ENCODE measurements at regions not wholly inside any gene's neighbourhood (a gene's known extent, or its start where the extent isn't known, plus 50 kb on each side); places are given as distances from the start of the nearest gene placed in this dataset.

DNA sequence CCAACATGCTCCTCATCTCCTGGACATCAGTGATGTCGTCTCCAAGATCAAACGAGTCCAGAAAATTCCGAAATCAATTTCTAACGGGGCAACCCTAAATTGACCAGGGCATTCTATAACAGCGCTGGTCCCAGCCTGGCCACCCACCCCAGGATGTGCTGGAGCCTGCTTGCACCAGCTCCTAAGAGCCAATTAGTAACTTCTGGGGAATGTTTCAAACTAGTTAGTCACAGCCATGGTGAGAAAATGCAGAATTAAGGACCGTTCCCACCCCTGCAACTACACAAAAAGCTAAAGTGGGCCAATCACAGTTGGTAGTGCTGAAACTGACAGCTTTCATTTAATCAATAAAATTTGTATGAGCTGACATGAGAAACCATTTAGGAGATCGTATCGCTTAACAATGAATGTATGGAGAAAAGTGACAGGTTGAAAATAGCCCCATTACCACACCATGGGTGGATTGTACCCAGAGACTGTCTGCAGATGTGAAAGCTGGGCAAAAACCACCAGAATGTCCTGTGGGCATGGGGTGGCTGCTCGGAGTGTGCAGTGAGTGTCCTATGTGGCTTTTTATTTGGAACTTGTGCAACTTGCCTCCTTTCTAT, 165.7 kb upstream of the AFDN start:
- peak overlapping the region; percentile 66 for H3K4me2 ChIP-seq
- no peaks in the 10 kb centered on the region for H3K36me3 ChIP-seq (replicated peaks; ENCODE audit: insufficient read depth, low read depth)
- peak overlapping the region; percentile 15 for H3K27ac ChIP-seq
- H3K27me3 ChIP-seq = no peaks in the 10 kb centered on the region
- no peak overlapping the region for H3K4me3 ChIP-seq
- no peaks in the 10 kb centered on the region for H3K9me2 ChIP-seq (replicated peaks; ENCODE audit: insufficient read depth)
- no peak for DNase-seq (ENCODE audit: low spot score)
- no peaks in the 10 kb centered on the region for H3K79me2 ChIP-seq
- no peaks in the 10 kb centered on the region for H4K20me1 ChIP-seq (ENCODE audit: insufficient read depth, poor library complexity, severe bottlenecking)
- 69% methylated on average over 9 of the region's 9 CpGs for WGBS (ENCODE audit: low lambda C conversion rate, missing lambda C conversion rate)
- TF ChIP-seq EZH2phosphoT487 (IDR thresholded peaks at IDR 0.05; ENCODE audit: low read depth, severe bottlenecking, unreplicated experiment) (no peak), EZH2 (IDR thresholded peaks at IDR 0.05; ENCODE audit: borderline replicate concordance) (no peak)
- TF ChIP-seq, protein P1, sequence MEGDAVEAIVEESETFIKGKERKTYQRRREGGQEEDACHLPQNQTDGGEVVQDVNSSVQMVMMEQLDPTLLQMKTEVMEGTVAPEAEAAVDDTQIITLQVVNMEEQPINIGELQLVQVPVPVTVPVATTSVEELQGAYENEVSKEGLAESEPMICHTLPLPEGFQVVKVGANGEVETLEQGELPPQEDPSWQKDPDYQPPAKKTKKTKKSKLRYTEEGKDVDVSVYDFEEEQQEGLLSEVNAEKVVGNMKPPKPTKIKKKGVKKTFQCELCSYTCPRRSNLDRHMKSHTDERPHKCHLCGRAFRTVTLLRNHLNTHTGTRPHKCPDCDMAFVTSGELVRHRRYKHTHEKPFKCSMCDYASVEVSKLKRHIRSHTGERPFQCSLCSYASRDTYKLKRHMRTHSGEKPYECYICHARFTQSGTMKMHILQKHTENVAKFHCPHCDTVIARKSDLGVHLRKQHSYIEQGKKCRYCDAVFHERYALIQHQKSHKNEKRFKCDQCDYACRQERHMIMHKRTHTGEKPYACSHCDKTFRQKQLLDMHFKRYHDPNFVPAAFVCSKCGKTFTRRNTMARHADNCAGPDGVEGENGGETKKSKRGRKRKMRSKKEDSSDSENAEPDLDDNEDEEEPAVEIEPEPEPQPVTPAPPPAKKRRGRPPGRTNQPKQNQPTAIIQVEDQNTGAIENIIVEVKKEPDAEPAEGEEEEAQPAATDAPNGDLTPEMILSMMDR (IDR thresholded peaks at IDR 0.05; ENCODE audit: poor library complexity) = no peak
- no peaks in the 10 kb centered on the region for H3K9me3 ChIP-seq (ENCODE audit: low read depth)
- peaks cover 20% of the 10 kb centered on the region for H3K4me1 ChIP-seq (ENCODE audit: insufficient read depth)
- H2AFZ ChIP-seq = no peak overlapping the region

DNA sequence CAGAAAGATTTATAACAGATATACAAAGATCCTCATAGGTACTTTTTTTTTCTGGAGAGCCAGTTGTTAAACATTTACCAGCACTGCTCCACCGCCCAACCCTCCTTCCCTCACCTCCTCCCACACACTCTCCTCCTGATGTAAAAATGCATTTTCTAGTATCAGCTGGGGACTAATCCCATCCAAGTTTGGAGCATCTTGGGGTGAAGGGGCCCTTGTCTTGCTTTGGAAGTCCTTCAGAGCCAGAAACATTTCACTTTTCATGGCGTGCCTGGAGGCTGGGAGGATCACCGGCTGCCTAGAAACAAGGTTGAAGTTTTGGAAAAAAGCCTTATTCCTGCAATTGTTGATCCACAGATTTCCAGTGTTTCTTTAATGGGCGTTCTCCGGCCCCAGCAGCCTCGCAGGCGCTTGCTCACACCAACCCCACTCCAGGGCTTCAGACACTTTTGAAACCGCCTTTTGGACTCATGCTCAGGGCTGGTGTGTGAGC, 165.1 kb upstream of the AFDN start:
- TF ChIP-seq, protein P1 (IDR thresholded peaks at IDR 0.05; ENCODE audit: poor library complexity) = no peak
- no peak for TF ChIP-seq EZH2 (IDR thresholded peaks at IDR 0.05; ENCODE audit: borderline replicate concordance)
- TF ChIP-seq EZH2phosphoT487 (IDR thresholded peaks at IDR 0.05; ENCODE audit: low read depth, severe bottlenecking, unreplicated experiment) = no peak
- no peaks in the 10 kb centered on the region for H3K36me3 ChIP-seq (replicated peaks; ENCODE audit: insufficient read depth, low read depth)
- H3K4me2 ChIP-seq = peak overlapping the region; percentile 66
- H3K79me2 ChIP-seq = no peaks in the 10 kb centered on the region
- H3K9me2 ChIP-seq (replicated peaks; ENCODE audit: insufficient read depth) = no peaks in the 10 kb centered on the region
- H4K20me1 ChIP-seq (ENCODE audit: insufficient read depth, poor library complexity, severe bottlenecking) = no peaks in the 10 kb centered on the region
- peak overlapping the region; percentile 69 for H3K27ac ChIP-seq
- peaks cover 20% of the 10 kb centered on the region for H3K4me1 ChIP-seq (ENCODE audit: insufficient read depth)
- H3K4me3 ChIP-seq = no peak overlapping the region
- no peaks in the 10 kb centered on the region for H3K9me3 ChIP-seq (ENCODE audit: low read depth)
- no peaks in the 10 kb centered on the region for H3K27me3 ChIP-seq
- WGBS (ENCODE audit: low lambda C conversion rate, missing lambda C conversion rate) = 63% methylated on average over 8 of the region's 8 CpGs
- H2AFZ ChIP-seq = no peak overlapping the region
- DNase-seq (ENCODE audit: low spot score) = peak; percentile 48

DNA sequence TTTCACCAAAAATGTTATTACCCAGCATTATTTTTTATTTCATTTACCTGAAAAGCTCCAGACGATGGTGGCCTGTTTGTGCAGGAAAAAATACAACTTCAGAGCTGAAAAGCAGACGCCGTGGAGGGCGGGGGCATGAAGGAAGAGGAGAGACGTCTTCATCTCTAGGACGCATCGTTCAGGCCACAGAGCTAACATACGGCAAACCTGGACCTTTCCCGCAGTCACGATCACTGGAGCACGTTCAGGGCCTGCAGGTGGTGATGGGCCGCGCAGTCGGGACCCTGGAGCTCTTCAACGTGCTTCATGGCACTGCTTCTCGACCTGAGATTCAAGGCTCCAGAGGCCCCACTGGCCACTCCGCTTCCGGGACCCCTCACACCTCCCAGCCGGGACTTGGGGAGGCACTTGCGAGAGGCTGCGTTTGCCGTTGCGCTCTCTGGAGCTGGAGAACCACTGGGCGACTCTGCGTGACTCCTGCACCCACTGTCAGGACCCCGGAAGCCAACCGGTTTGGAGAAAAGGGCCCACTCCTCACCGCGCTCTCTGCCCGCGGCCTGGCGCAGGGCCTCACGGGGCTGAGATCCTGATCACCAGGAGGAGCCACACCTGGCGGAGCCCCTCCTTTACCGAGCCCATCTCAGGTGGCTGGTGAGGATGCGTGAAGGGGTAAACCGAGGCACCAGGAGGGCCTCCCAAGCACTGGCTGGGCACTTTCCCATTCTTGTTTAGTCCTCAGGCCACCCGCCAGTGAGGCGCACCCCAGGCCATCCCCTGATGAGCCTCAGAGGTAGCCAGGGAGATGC, 164.4 kb upstream of the AFDN start:
- 94% methylated on average over 39 of the region's 39 CpGs for WGBS (ENCODE audit: low lambda C conversion rate, missing lambda C conversion rate)
- Histone ChIP-seq H4K20me1 (ENCODE audit: insufficient read depth, poor library complexity, severe bottlenecking) (no peaks in the 10 kb centered on the region), H3K79me2 (no peaks in the 10 kb centered on the region), H3K4me3 (no peak overlapping the region), H3K9me2 (replicated peaks; ENCODE audit: insufficient read depth) (no peaks in the 10 kb centered on the region), H3K4me2 (peak overlapping the region; percentile 66), H3K27me3 (no peaks in the 10 kb centered on the region), H3K36me3 (replicated peaks; ENCODE audit: insufficient read depth, low read depth) (no peaks in the 10 kb centered on the region), H2AFZ (no peak overlapping the region), H3K9me3 (ENCODE audit: low read depth) (no peaks in the 10 kb centered on the region), H3K27ac (peak overlapping the region; percentile 69), H3K4me1 (ENCODE audit: insufficient read depth) (peaks cover 20% of the 10 kb centered on the region)
- TF ChIP-seq EZH2 (IDR thresholded peaks at IDR 0.05; ENCODE audit: borderline replicate concordance) = no peak
- no peak for TF ChIP-seq EZH2phosphoT487 (IDR thresholded peaks at IDR 0.05; ENCODE audit: low read depth, severe bottlenecking, unreplicated experiment)
- TF ChIP-seq, protein P1 (IDR thresholded peaks at IDR 0.05; ENCODE audit: poor library complexity) = no peak
- DNase-seq (ENCODE audit: low spot score) = no peak

Data from hepatocyte (in vitro differentiated cells).